HCT116 (cell line): ENCODE measurements at regions not wholly inside any gene's neighbourhood (a gene's known extent, or its start where the extent isn't known, plus 50 kb on each side); places are given as distances from the start of the nearest gene placed in this dataset.

ENCODE experiments used
- CEBPB ChIP-seq: IDR thresholded peaks from 2 replicates; pipeline ENCODE4 v1.6.1; 2012; ENCODE audit warnings: low read depth
- EZH2 ChIP-seq: fragments of 200-600 bp; sonication (generic); IDR thresholded peaks from 2 replicates; pipeline ENCODE4 v1.6.1; 2017; ENCODE audit warnings: antibody characterized with exemption, mixed run types
- POLR2A ChIP-seq: IDR thresholded peaks from 2 replicates; pipeline ENCODE4 v1.7.0; 2011; ENCODE audit warnings: borderline replicate concordance; ENCODE audit not compliant: insufficient read depth, insufficient read length; ENCODE audit errors: extremely low read depth
- SIN3A ChIP-seq: IDR thresholded peaks from 2 replicates; pipeline ENCODE4 v1.6.1; 2012; ENCODE audit warnings: low read depth

- TF ChIP-seq SIN3A = no peak
- no peak for TF ChIP-seq EZH2
- TF ChIP-seq POLR2A = no peak
- TF ChIP-seq CEBPB = no peak
These were observed 259.9 kb upstream of the THSD7B start for GRCh38 chr2:136505462-136505861.
